Suprapubic skin (tissue), 3 donors: ENCODE measurements at regions not wholly inside any gene's neighbourhood (a gene's known extent, or its start where the extent isn't known, plus 50 kb on each side); places are given as distances from the start of the nearest gene placed in this dataset.

Source experiments
- CTCF ChIP-seq, 2 donors: fragments of 200-600 bp in 1 of 2; fragments of 450-650 bp in 1 of 2; sonication (generic) in 1 of 2; IDR thresholded peaks; one replicate each; pipeline ENCODE4 v1.5.1; 2016 to 2019; ENCODE audit warnings: antibody characterized with exemption in 2 of 2, mild to moderate bottlenecking in 1 of 2, moderate library complexity in 1 of 2
- POLR2A ChIP-seq, 2 donors: fragments of 450-650 bp; IDR thresholded peaks; one replicate each; pipeline ENCODE4 v1.6.1; 2017; ENCODE audit warnings: antibody characterized with exemption in 2 of 2, mild to moderate bottlenecking in 2 of 2, moderate library complexity in 2 of 2

GRCh38 chrX:46380148-46380752 lies 165.0 kb downstream of the ZNF674 start:
- TF ChIP-seq CTCF (IDR thresholded peaks at IDR 0.05) (no peak), POLR2A (IDR thresholded peaks at IDR 0.05) (no peak)
